Cardiac muscle cell (in vitro differentiated cells and primary cell): ENCODE measurements at regions not wholly inside any gene's neighbourhood (a gene's known extent, or its start where the extent isn't known, plus 50 kb on each side); places are given as distances from the start of the nearest gene placed in this dataset.

Experiments
- DNase-seq, 2 donors: peaks; one replicate each; pipeline versions ENCODE4 v3.0.0 to v3.0.0-alpha.2; 2010 to 2017; ENCODE audit warnings: low read depth in 1 of 2, low spot score in 1 of 2
- H3K27ac ChIP-seq: fragments of 200-600 bp; sonication (generic); 2 replicates; pipeline ENCODE4 v1.5.1; 2016
- H3K27me3 ChIP-seq: fragments of 200-600 bp; sonication (generic); 2 replicates; pipeline ENCODE4 v1.6.0; 2016; ENCODE audit warnings: control low read depth
- H3K36me3 ChIP-seq: fragments of 200-600 bp; sonication (generic); 2 replicates; pipeline ENCODE4 v1.5.1; 2016; ENCODE audit warnings: control low read depth
- H3K4me1 ChIP-seq: fragments of 200-600 bp; sonication (generic); 2 replicates; pipeline ENCODE4 v1.8.1; 2017; ENCODE audit warnings: low read depth, mild to moderate bottlenecking, mixed run types
- H3K4me3 ChIP-seq: fragments of 200-600 bp; sonication (generic); 2 replicates; pipeline ENCODE4 v1.5.1; 2016; ENCODE audit warnings: mild to moderate bottlenecking
- H3K9me3 ChIP-seq: fragments of 200-600 bp; sonication (generic); 2 replicates; pipeline ENCODE4 v1.5.1; 2017; ENCODE audit warnings: low read depth, mild to moderate bottlenecking, control low read depth
- CTCF ChIP-seq: IDR thresholded peaks from 2 replicates; pipeline ENCODE4 v1.5.1; 2012; ENCODE audit warnings: low read depth, mild to moderate bottlenecking, low read length

- Histone ChIP-seq H3K4me3 (no peak overlapping the region), H3K36me3 (no peaks in the 10 kb centered on the region), H3K27me3 (no peaks in the 10 kb centered on the region), H3K27ac (no peak overlapping the region), H3K9me3 (no peaks in the 10 kb centered on the region), H3K4me1 (no peaks in the 10 kb centered on the region)
- DNase-seq: no peak
- TF ChIP-seq CTCF: no peak
Measured at GRCh38 chr11:109026891-109027489, 362.1 kb downstream of the DDX10 start.

- no peaks in the 10 kb centered on the region for H3K4me1 ChIP-seq
- no peak overlapping the region for H3K27ac ChIP-seq
- H3K36me3 ChIP-seq: no peaks in the 10 kb centered on the region
- DNase-seq: no peak
- no peak overlapping the region for H3K4me3 ChIP-seq
- no peaks in the 10 kb centered on the region for H3K9me3 ChIP-seq
- no peaks in the 10 kb centered on the region for H3K27me3 ChIP-seq
- TF ChIP-seq CTCF: no peak
Measured at GRCh38 chr11:109027851-109028250, 363.0 kb downstream of the DDX10 start.

DNA sequence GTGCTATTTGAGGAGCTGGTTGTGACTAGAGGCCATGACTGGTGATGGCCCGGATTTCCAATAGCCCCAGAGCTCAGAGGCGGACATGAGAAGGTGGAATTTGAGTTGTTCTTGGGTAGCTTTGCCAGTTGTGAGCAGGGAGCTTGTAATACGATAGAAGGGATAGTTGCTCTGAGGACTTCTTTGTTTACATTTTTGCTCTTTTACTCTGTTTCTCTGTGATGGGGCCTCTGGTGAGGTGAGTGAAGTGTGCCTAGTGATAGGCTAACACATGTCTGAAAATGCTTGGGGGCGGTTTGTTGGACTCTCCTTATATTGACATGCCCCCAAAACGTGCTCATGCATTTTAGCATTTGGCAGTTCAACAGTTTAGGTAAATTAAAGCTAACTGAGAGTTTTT lies 365.1 kb downstream of the DDX10 start:
- no peak for DNase-seq
- no peaks in the 10 kb centered on the region for H3K36me3 ChIP-seq
- H3K27me3 ChIP-seq: no peaks in the 10 kb centered on the region
- H3K27ac ChIP-seq: no peak overlapping the region
- H3K9me3 ChIP-seq: no peaks in the 10 kb centered on the region
- TF ChIP-seq CTCF: no peak
- no peak overlapping the region for H3K4me3 ChIP-seq
- H3K4me1 ChIP-seq: no peaks in the 10 kb centered on the region

DNA sequence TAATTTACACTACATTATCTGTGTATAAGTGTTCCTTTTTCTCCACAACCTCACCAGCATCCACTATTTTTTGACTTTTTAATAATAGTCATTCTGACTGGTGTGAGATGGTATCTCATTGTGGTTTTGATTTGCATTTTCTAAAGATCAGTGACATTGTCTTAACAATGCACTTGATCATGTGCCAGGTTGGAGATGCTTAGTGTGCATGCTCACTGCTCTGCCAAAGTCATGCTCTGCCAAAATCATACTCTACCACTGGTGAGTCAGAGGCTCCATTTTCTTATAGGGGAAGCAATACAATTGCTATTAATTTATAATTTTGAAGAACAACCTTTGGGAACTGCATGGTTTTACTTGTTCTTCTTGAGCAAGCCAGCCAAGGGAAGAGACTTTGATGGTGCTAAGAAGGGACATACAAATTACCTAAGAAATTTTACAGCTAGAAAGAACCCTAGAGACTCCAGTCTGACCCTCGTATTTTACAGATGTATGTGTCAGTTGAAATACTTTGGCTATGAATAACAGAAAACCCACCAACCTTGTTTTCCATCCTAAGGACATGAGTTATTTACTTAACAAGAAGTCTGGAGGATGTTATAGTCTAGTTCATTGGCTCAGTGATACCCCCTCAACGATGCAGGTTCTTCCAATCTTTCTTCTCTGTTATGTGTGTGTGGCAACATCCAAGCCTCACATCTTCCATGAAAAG lies 368.9 kb downstream of the DDX10 start:
- H3K27me3 ChIP-seq: no peaks in the 10 kb centered on the region
- no peak for TF ChIP-seq CTCF
- no peaks in the 10 kb centered on the region for H3K4me1 ChIP-seq
- H3K36me3 ChIP-seq: no peaks in the 10 kb centered on the region
- H3K4me3 ChIP-seq: no peak overlapping the region
- DNase-seq: peak in 1 of 2 donors; percentile 96
- no peak overlapping the region for H3K27ac ChIP-seq
- H3K9me3 ChIP-seq: no peaks in the 10 kb centered on the region

GRCh38 chr11:109034339-109034696 lies 369.4 kb downstream of the DDX10 start:
- TF ChIP-seq CTCF: no peak
- peak in 1 of 2 donors; percentile 34 for DNase-seq
- no peaks in the 10 kb centered on the region for H3K4me1 ChIP-seq
- H3K27ac ChIP-seq: no peak overlapping the region
- H3K4me3 ChIP-seq: no peak overlapping the region
- H3K36me3 ChIP-seq: no peaks in the 10 kb centered on the region
- H3K9me3 ChIP-seq: no peaks in the 10 kb centered on the region
- no peaks in the 10 kb centered on the region for H3K27me3 ChIP-seq
